Calu3 (cell line): ENCODE measurements at regions not wholly inside any gene's neighbourhood (a gene's known extent, or its start where the extent isn't known, plus 50 kb on each side); places are given as distances from the start of the nearest gene placed in this dataset.
A peak's percentile ranks its signal among the peaks of the same experiment; 100 is the strongest.

ENCODE experiments used
- BruUV-seq: library from RNA; stranded (reverse); fragments of 400-500 nt; replicated peaks from 2 replicates; lab custom pipeline; 2021; lab: Mats Ljungman, UMichigan
- CTCF ChIA-PET: fragments of 300-600 bp; sonication (Branson Sonifier 250); formaldehyde crosslinking; loops from one replicate; lab custom pipeline; 2022; ENCODE audit warnings: antibody characterized with exemption; lab: Charles Lee
- DNase-seq: peaks from one replicate; pipeline ENCODE4 v3.0.0; 2022
- H3K27ac Mint-ChIP-seq: one replicate; pipeline ENCODE4 v1.8.0; 2022; ENCODE audit warnings: mixed read lengths; ENCODE audit not compliant: unreplicated experiment
- H3K27me3 Mint-ChIP-seq: one replicate; pipeline ENCODE4 v1.8.0; 2022; ENCODE audit warnings: mixed read lengths; ENCODE audit not compliant: unreplicated experiment
- H3K36me3 Mint-ChIP-seq: one replicate; pipeline ENCODE4 v1.8.0; 2022; ENCODE audit warnings: mild to moderate bottlenecking, moderate library complexity, mixed read lengths; ENCODE audit not compliant: insufficient read depth, unreplicated experiment
- H3K4me1 Mint-ChIP-seq: one replicate; pipeline ENCODE4 v1.8.0; 2022; ENCODE audit warnings: mild to moderate bottlenecking, low read depth, mixed read lengths; ENCODE audit not compliant: unreplicated experiment
- H3K4me3 Mint-ChIP-seq: one replicate; pipeline ENCODE4 v1.8.0; 2022; ENCODE audit warnings: mild to moderate bottlenecking, low read depth, moderate library complexity, mixed read lengths; ENCODE audit not compliant: unreplicated experiment
- H3K9me3 Mint-ChIP-seq: one replicate; pipeline ENCODE4 v1.8.0; 2022; ENCODE audit warnings: low read depth, mixed read lengths; ENCODE audit not compliant: unreplicated experiment
- CTCF ChIP-seq: fragments of 200-600 bp; IDR thresholded peaks from one replicate; pipeline ENCODE4 v1.8.0; 2022; ENCODE audit warnings: antibody characterized with exemption; ENCODE audit not compliant: unreplicated experiment
- intact Hi-C: fragments of 100-400 bp; cut with micrococcal nuclease; formaldehyde crosslinking; loops from one replicate; pipeline ENCODE4 v1.10.0; 2022; ENCODE audit not compliant: unreplicated experiment

- no peak overlapping the region for H3K27ac Mint-ChIP-seq
- peaks cover 9% of the 10 kb centered on the region for H3K4me1 Mint-ChIP-seq
- no peaks in the 10 kb centered on the region for H3K27me3 Mint-ChIP-seq
- no TSS peak for BruUV-seq
- CTCF ChIA-PET: interaction anchor here (0.7 kb wide), 1 partner anchor 1282 kb away, joined by 5 read pairs; no protein-coding TSS in a partner anchor
- H3K36me3 Mint-ChIP-seq: no peaks in the 10 kb centered on the region
- H3K4me3 Mint-ChIP-seq: no peak overlapping the region
- DNase-seq: no peak
- intact Hi-C loops: no loop called here
- no peaks in the 10 kb centered on the region for H3K9me3 Mint-ChIP-seq
- no peak for TF ChIP-seq CTCF
Measured at GRCh38 chr7:115635376-115635775, 395.2 kb downstream of the TFEC start.

- Mint-ChIP-seq H3K27me3 (no peaks in the 10 kb centered on the region), H3K27ac (no peak overlapping the region), H3K4me1 (peaks cover 9% of the 10 kb centered on the region), H3K4me3 (no peak overlapping the region), H3K9me3 (no peaks in the 10 kb centered on the region), H3K36me3 (no peaks in the 10 kb centered on the region)
- TF ChIP-seq CTCF: no peak
- BruUV-seq: no TSS peak
- DNase-seq: peak; percentile 2
- intact Hi-C loops: no loop called here
- CTCF ChIA-PET: no interaction called here
Measured at GRCh38 chr7:115634633-115635032, 395.9 kb downstream of the TFEC start.

GRCh38 chr7:115632636-115633035 lies 397.9 kb downstream of the TFEC start:
- no peaks in the 10 kb centered on the region for H3K27me3 Mint-ChIP-seq
- CTCF ChIA-PET: no interaction called here

GRCh38 chr7:115631782-115632181 lies 398.8 kb downstream of the TFEC start:
- Mint-ChIP-seq H3K27ac (no peak overlapping the region), H3K4me3 (no peak overlapping the region), H3K4me1 (peaks cover 9% of the 10 kb centered on the region), H3K9me3 (no peaks in the 10 kb centered on the region), H3K27me3 (no peaks in the 10 kb centered on the region), H3K36me3 (no peaks in the 10 kb centered on the region)
- BruUV-seq: no TSS peak
- intact Hi-C loops: no loop called here
- CTCF ChIA-PET: no interaction called here
- no peak for DNase-seq
- TF ChIP-seq CTCF: no peak

More at GRCh38 chr7:115632636-115633035, 397.9 kb downstream of the TFEC start:
- H3K9me3 Mint-ChIP-seq: no peaks in the 10 kb centered on the region
- H3K4me1 Mint-ChIP-seq: peaks cover 9% of the 10 kb centered on the region
- H3K36me3 Mint-ChIP-seq: no peaks in the 10 kb centered on the region
- TF ChIP-seq CTCF: no peak
- no peak overlapping the region for H3K4me3 Mint-ChIP-seq
- intact Hi-C loops: no loop called here
- no peak overlapping the region for H3K27ac Mint-ChIP-seq
- BruUV-seq: no TSS peak
- DNase-seq: no peak
